ENCODE measurements at regions not wholly inside any gene's neighbourhood (a gene's known extent, or its start where the extent isn't known, plus 50 kb on each side); places are given as distances from the start of the nearest gene placed in this dataset.
"Not testable (repeated sequence)": the region's sequence is repeated elsewhere in the genome, so short reads cannot be mapped to it uniquely, and the experiment has no call there.

- no peak for DNase-seq (ENCODE audit: extremely low read depth, low read depth)
- TF ChIP-seq CTCF (IDR thresholded peaks at IDR 0.05; ENCODE audit: low read depth, low read length, missing control alignments): no peak
- no peak overlapping the region for H3K4me3 ChIP-seq (replicated peaks; ENCODE audit: low read depth, low read length)
Measured at GRCh38 chr2:47964277-47964676, 58.0 kb upstream of the FBXO11 start.

GRCh38 chr2:47964722-47965434, 58.6 kb upstream of the FBXO11 start:
- DNase-seq (ENCODE audit: extremely low read depth, low read depth): no peak
- no peak for TF ChIP-seq CTCF (IDR thresholded peaks at IDR 0.05; ENCODE audit: low read depth, low read length, missing control alignments)
- H3K4me3 ChIP-seq (replicated peaks; ENCODE audit: low read depth, low read length): no peak overlapping the region

GRCh38 chr2:47976728-47977127, 70.4 kb upstream of the FBXO11 start:
- not testable (repeated sequence) for H3K4me3 ChIP-seq (replicated peaks; ENCODE audit: low read depth, low read length); DNase-seq (ENCODE audit: extremely low read depth, low read depth)

GRCh38 chr2:47984041-47984440, 77.7 kb upstream of the FBXO11 start:
- no peak for DNase-seq (ENCODE audit: extremely low read depth, low read depth)
- H3K4me3 ChIP-seq (replicated peaks; ENCODE audit: low read depth, low read length): no peak overlapping the region
- TF ChIP-seq CTCF (IDR thresholded peaks at IDR 0.05; ENCODE audit: low read depth, low read length, missing control alignments): no peak

- TF ChIP-seq CTCF (IDR thresholded peaks at IDR 0.05; ENCODE audit: low read depth, low read length, missing control alignments): no peak
- no peak overlapping the region for H3K4me3 ChIP-seq (replicated peaks; ENCODE audit: low read depth, low read length)
- DNase-seq (ENCODE audit: extremely low read depth, low read depth): no peak
Measured at GRCh38 chr2:47990503-47990902, 84.2 kb upstream of the FBXO11 start.

- no peak for DNase-seq (ENCODE audit: extremely low read depth, low read depth)
- no peak overlapping the region for H3K4me3 ChIP-seq (replicated peaks; ENCODE audit: low read depth, low read length)
- no peak for TF ChIP-seq CTCF (IDR thresholded peaks at IDR 0.05; ENCODE audit: low read depth, low read length, missing control alignments)
Measured at GRCh38 chr2:47992671-47993070, 86.4 kb upstream of the FBXO11 start.

- TF ChIP-seq CTCF (IDR thresholded peaks at IDR 0.05; ENCODE audit: low read depth, low read length, missing control alignments): no peak
- no peak overlapping the region for H3K4me3 ChIP-seq (replicated peaks; ENCODE audit: low read depth, low read length)
- DNase-seq (ENCODE audit: extremely low read depth, low read depth): no peak
Measured at GRCh38 chr2:47996808-47997207, 90.5 kb upstream of the FBXO11 start.

All from HFF-Myc (cell line).